ENCODE measurements at regions not wholly inside any gene's neighbourhood (a gene's known extent, or its start where the extent isn't known, plus 50 kb on each side); places are given as distances from the start of the nearest gene placed in this dataset.

- TF ChIP-seq CHD7 (IDR thresholded peaks at IDR 0.05; ENCODE audit: insufficient replicate concordance, low read length) (no peak), CREB1 (IDR thresholded peaks at IDR 0.05) (no peak), MAX (IDR thresholded peaks at IDR 0.05) (no peak), FOSL1 (IDR thresholded peaks at IDR 0.05; ENCODE audit: insufficient read depth, low read depth, low read length) (no peak), RAD21 (IDR thresholded peaks at IDR 0.05 in 1 of 2, conservative IDR thresholded peaks at IDR 0.05 in 1 of 2; ENCODE audit: low read depth in 2 of 2, low read length in 2 of 2) (peak; percentile 66 to 69), CTCF (IDR thresholded peaks at IDR 0.05; ENCODE audit: control extremely low read depth in 1 of 3, insufficient read depth in 1 of 3, low read depth in 1 of 3, low read length in 3 of 3) (peak in 2 of 3 experiments; percentile 41 to 49; a peak in 2 of 4 replicates)
Measured at GRCh38 chr10:109773288-109774120, 149.8 kb downstream of the XPNPEP1 start (continued).
